T-helper 1 cell (primary cell): ENCODE measurements at regions not wholly inside any gene's neighbourhood (a gene's known extent, or its start where the extent isn't known, plus 50 kb on each side); places are given as distances from the start of the nearest gene placed in this dataset.

Source experiments
- DNase-seq, 5 donors: peaks; one replicate each; pipeline ENCODE4 v3.0.0-alpha.2; 2012 to 2020

DNA sequence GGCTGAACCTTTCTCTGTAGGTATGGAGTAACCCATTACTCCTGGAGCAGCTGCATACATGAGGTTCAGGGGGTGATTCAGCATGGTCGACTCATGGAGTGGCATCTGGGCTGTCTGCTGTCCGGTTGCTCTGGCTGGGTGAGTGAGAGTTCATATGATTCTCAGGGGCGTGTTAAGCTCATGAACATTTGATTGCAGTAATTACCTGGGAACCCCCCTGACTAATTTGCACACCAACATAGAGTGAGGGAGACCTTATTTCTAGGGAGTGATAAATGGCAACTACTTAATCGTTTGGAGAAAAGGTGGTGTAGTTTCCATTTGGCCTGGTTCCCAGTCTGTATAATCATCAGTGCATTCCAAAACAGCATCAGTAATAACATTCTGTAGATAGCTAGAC is 661.9 kb downstream of the ETS1 start:
- no peak for DNase-seq

GRCh38 chr11:127919206-127920000 is 668.0 kb downstream of the ETS1 start:
- no peak for DNase-seq

- DNase-seq = no peak
Observed at GRCh38 chr11:127902382-127902781, 685.0 kb downstream of the ETS1 start.

- no peak for DNase-seq
Observed at GRCh38 chr11:127898422-127899365, 688.7 kb downstream of the ETS1 start.

DNA sequence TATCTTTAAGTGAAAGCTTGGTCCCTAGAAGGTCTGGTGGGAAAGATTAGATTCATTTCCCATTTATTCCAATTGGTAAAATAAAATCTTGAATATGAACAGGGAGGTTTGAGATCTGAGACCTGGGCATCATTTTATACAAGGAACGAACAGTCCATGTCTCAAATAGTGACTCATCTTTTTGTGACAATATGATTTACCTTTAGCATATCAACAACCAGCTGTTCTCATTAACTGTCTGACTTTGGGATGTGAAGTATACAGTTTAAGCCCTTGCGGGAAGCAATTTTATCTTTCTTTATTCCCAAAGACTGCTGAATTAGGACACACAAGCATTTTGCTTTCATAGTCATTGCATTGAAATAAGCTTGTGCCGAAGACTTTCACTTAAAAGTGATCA is 691.6 kb downstream of the ETS1 start:
- DNase-seq = no peak

DNA sequence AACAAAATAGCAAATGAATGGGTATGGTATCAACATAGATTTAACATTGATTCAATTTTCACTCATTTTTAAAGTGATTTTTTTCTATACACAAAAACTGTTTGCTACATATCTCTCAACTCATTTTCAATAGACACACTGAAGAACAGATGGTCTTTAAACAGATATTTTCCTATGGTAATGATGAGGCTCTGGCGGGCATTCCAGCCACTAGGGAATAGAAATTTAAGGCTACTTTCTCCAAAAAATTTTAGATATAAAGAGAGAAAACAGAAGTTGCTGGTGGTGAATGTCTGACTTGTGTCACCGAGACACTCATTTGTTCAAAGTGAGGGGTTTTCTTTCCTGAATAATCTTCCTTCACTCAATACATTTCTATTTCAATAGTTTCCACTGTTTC is 693.0 kb downstream of the ETS1 start:
- no peak for DNase-seq

GRCh38 chr11:127890030-127890615 is 697.2 kb downstream of the ETS1 start:
- no peak for DNase-seq

DNA sequence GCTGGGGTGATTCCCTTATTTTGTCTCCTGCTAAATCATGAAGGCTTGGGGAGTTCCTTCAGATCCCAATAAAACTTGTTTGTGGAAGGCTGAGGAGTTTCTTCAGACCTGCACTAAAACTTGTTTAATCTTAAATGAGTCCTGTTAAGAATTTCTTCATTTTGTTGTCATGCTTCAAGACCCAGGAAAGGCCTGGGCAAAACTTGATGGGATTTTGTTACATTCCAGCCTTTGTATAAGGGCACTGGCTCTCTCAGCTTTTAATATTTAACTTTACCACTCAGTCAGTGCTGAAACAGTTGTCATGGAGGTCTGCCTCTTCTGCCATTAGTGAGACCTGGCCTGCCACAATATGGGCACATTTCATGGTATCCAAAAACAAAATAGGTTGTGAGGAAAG is 699.0 kb downstream of the ETS1 start:
- DNase-seq = no peak

- DNase-seq = no peak
Observed at GRCh38 chr11:127875131-127875530, 712.2 kb downstream of the ETS1 start.

GRCh38 chr11:127873478-127873877 is 713.9 kb downstream of the ETS1 start:
- DNase-seq = no peak

- no peak for DNase-seq
Observed at GRCh38 chr11:127866109-127866508, 721.2 kb downstream of the ETS1 start.

DNA sequence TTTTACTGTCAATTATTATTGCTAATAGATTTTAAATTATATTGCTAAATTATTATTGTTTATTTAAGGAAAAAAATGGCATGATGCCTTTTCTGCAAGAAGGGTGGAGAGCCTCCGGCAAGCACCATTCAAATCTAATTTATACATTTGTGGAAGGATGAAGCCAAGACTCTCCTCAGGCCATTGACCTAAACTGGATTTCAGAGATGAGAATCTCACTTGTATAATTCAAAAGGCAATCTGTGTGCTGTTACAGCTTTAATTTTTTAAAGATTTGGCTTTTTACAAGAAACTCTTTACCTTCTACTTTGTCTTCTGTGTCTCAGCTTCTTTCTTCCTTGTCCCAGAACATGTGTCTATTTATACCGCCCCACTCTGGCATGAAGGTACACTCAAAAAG is 722.5 kb downstream of the ETS1 start:
- no peak for DNase-seq

- DNase-seq = no peak
Observed at GRCh38 chr11:127862406-127862805, 725.0 kb downstream of the ETS1 start.

- DNase-seq = no peak
Observed at GRCh38 chr11:127859941-127860354, 727.4 kb downstream of the ETS1 start.

DNA sequence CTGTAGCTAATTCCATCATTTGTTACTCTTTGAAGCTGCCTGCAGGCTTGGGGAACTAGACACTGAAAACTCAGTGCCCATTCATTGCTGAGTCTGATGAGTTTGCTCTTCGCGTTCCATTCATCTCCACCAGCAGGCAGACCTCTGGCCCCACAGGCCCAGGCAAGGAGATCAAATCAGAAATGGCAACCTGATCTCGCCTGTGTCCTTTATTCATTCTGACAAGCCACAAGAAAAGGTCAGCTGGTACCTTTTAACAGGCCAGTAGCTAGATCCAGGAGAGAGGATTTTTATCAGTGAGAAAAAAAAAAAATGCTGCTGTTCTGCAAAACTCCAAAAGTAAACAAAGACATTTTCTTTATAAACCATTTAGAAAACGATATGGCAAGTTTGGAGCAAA is 742.5 kb downstream of the ETS1 start:
- no peak for DNase-seq

DNA sequence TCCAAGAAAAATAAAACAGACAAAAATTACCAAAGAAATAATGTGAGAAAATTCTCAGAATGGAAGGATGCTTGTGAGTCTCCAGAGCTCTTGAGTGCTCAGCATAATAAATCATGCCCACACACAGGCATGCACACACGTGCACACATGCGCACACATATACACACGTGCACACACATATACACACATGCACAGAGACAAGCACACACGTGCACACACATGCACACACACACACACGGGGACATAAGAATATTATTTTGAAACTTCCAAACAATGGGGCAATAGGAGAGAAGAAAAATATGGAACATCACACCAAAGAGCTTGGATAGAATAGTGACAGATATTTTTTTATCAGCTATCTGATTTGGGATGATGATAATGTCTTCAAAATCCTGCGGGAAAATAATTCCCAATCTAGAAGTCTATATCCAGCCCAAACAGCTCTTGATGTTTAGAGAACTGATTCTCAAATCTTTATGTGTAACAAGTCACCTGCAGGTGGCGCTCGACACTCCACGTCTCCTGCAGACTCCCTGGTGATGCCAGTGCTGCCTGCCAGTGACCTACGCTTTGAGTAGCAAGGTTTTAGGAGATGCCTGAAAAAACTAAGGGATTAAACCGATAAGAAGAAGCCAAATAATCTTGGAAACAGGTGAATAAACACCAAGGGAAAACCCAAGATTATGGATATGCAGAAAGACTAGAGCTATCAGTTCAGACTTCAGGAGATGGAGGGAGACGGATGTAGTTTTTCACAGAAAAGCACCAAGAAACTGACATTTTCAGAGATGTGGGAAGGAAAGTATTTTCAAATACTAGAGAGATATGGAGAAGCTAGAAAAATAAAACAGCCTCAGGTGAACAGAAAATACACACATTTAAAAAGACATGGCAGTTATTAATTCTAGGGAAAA is 743.6 kb downstream of the ETS1 start:
- peak in 3 of 5 donors; percentile 14 to 45 (median 44) for DNase-seq

GRCh38 chr11:127825183-127825582 is 762.2 kb downstream of the ETS1 start:
- no peak for DNase-seq

GRCh38 chr11:127818625-127819024 is 768.7 kb downstream of the ETS1 start:
- no peak for DNase-seq

- no peak for DNase-seq
Observed at GRCh38 chr11:127816962-127817361, 770.4 kb downstream of the ETS1 start.

GRCh38 chr11:127815331-127815730 is 772.0 kb downstream of the ETS1 start:
- no peak for DNase-seq

- DNase-seq = no peak
Observed at GRCh38 chr11:127806501-127806900, 780.9 kb downstream of the ETS1 start.

DNA sequence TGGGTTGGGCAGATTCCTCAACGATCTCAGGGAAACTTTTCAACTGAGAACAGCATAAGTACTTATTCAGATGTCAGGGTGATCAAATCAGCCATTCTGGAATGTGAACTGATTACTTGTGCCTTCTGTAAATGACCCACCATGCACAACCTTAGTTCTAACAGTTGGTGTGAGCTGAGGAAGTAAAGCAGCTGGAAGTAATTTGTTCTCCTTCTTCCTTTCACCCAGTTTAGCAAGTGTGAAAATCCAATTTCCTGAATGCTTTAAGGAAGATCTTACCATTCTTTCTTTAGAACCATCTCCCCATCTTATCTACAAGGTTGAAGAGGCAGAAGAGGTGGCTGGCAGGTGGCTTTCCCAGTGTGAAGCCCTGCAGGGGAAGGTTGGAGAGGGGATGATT is 781.6 kb downstream of the ETS1 start:
- DNase-seq = no peak
